Neutrophil (primary cell): ENCODE measurements at regions not wholly inside any gene's neighbourhood (a gene's known extent, or its start where the extent isn't known, plus 50 kb on each side); places are given as distances from the start of the nearest gene placed in this dataset.

Experiments
- H3K27ac ChIP-seq: fragments of 200-600 bp; sonication (generic); 2 replicates; pipeline ENCODE4 v1.5.1; 2016; ENCODE audit warnings: mild to moderate bottlenecking, moderate library complexity
- H3K27me3 ChIP-seq: fragments of 200-600 bp; sonication (generic); 2 replicates; pipeline ENCODE4 v1.6.0; 2016; ENCODE audit warnings: mild to moderate bottlenecking
- H3K36me3 ChIP-seq: fragments of 200-600 bp; sonication (generic); 2 replicates; pipeline ENCODE4 v1.5.1; 2017
- H3K4me1 ChIP-seq, 2 experiments: fragments of 200-600 bp in 1 of 2; sonication (generic) in 1 of 2; 1 replicate in 1 of 2; 2 replicates in 1 of 2; pipeline versions ENCODE4 v1.5.1 to v1.6.1; 2013 to 2016; ENCODE audit warnings: low read depth in 1 of 2, low read length in 1 of 2, mild to moderate bottlenecking in 1 of 2, moderate library complexity in 1 of 2; ENCODE audit not compliant: control insufficient read depth in 1 of 2, insufficient read depth in 1 of 2
- H3K4me3 ChIP-seq, 2 experiments: fragments of 200-600 bp in 1 of 2; sonication (generic) in 1 of 2; 1 replicate in 1 of 2; 2 replicates in 1 of 2; pipeline ENCODE4 v1.5.1; 2013 to 2016; ENCODE audit warnings: low read depth in 1 of 2, low read length in 1 of 2, mild to moderate bottlenecking in 1 of 2, moderate library complexity in 1 of 2
- H3K9me3 ChIP-seq: fragments of 200-600 bp; sonication (generic); 2 replicates; pipeline ENCODE4 v1.5.1; 2016
- TF ChIP-seq, protein P1 (sequence below): fragments of 200-600 bp; sonication (generic); IDR thresholded peaks from 2 replicates; pipeline ENCODE4 v1.5.1; 2016; ENCODE audit warnings: antibody characterized with exemption

DNA sequence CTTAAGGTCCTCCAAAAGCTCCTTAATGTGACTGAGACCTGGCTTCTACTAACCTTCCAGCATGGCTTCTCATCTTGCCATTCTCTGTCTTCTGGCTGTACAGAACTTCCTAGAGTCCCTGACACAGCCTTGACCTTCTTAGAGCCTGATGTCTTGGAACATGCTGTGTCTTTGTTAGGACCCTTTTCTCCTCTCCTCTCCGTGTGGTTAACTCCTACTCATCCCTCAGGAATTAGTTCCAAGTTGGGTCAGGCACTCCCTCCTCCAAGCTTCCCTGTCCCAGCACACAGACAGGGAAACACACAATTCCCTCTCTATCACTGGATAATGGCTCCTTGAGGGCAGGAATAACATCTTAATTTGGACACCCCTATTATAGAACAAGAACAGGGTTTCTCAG is 275.4 kb upstream of the USP24 start:
- H3K27ac ChIP-seq, result no peak overlapping the region
- TF ChIP-seq, protein P1, sequence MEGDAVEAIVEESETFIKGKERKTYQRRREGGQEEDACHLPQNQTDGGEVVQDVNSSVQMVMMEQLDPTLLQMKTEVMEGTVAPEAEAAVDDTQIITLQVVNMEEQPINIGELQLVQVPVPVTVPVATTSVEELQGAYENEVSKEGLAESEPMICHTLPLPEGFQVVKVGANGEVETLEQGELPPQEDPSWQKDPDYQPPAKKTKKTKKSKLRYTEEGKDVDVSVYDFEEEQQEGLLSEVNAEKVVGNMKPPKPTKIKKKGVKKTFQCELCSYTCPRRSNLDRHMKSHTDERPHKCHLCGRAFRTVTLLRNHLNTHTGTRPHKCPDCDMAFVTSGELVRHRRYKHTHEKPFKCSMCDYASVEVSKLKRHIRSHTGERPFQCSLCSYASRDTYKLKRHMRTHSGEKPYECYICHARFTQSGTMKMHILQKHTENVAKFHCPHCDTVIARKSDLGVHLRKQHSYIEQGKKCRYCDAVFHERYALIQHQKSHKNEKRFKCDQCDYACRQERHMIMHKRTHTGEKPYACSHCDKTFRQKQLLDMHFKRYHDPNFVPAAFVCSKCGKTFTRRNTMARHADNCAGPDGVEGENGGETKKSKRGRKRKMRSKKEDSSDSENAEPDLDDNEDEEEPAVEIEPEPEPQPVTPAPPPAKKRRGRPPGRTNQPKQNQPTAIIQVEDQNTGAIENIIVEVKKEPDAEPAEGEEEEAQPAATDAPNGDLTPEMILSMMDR, result no peak
- H3K27me3 ChIP-seq, result no peaks in the 10 kb centered on the region
- H3K4me1 ChIP-seq, result no peaks in the 10 kb centered on the region
- H3K4me3 ChIP-seq, result no peak overlapping the region
- H3K36me3 ChIP-seq, result no peaks in the 10 kb centered on the region
- H3K9me3 ChIP-seq, result no peaks in the 10 kb centered on the region

GRCh38 chr1:55484173-55484572 is 269.0 kb upstream of the USP24 start:
- peaks cover 3% of the 10 kb centered on the region for H3K27me3 ChIP-seq
- H3K4me3 ChIP-seq, result no peak overlapping the region
- H3K9me3 ChIP-seq, result no peaks in the 10 kb centered on the region
- no peaks in the 10 kb centered on the region for H3K36me3 ChIP-seq
- no peaks in the 10 kb centered on the region for H3K4me1 ChIP-seq
- H3K27ac ChIP-seq, result no peak overlapping the region
- TF ChIP-seq, protein P1, result no peak

- H3K27ac ChIP-seq, result no peak overlapping the region
- peaks cover 3% of the 10 kb centered on the region for H3K27me3 ChIP-seq
- no peaks in the 10 kb centered on the region for H3K4me1 ChIP-seq
- TF ChIP-seq, protein P1, result no peak
- no peaks in the 10 kb centered on the region for H3K36me3 ChIP-seq
- H3K4me3 ChIP-seq, result no peak overlapping the region
- H3K9me3 ChIP-seq, result no peaks in the 10 kb centered on the region
Measured at GRCh38 chr1:55483523-55483922, 268.4 kb upstream of the USP24 start.

DNA sequence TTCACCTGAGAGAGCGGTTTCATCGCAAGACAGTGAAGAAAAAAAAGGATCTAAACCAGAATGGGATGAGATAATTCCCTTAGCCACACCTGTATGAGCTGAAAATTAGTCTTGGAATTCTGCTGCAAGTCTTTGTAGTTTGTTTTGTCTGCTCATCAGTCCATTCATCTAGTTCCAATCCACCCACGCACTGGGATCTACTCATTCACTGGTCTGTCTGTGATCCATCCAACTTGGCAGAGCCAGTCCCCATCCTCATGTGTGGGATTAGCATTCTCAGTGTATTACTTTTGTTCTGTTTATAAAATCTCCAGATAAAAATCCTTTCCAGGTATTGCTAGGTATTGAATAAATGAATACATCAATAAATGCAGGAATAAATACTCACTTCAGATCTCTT is 266.5 kb upstream of the USP24 start:
- Histone ChIP-seq H3K27me3 (peaks cover 3% of the 10 kb centered on the region), H3K4me3 (no peak overlapping the region), H3K27ac (no peak overlapping the region), H3K36me3 (no peaks in the 10 kb centered on the region), H3K9me3 (no peaks in the 10 kb centered on the region), H3K4me1 (no peaks in the 10 kb centered on the region)
- TF ChIP-seq, protein P1, result no peak

- H3K36me3 ChIP-seq, result no peaks in the 10 kb centered on the region
- H3K4me3 ChIP-seq, result no peak overlapping the region
Measured at GRCh38 chr1:55480029-55480795, 265.0 kb upstream of the USP24 start.

More at GRCh38 chr1:55480029-55480795, 265.0 kb upstream of the USP24 start:
- no peak overlapping the region for H3K27ac ChIP-seq
- H3K4me1 ChIP-seq, result no peaks in the 10 kb centered on the region
- peaks cover 3% of the 10 kb centered on the region for H3K27me3 ChIP-seq
- TF ChIP-seq, protein P1, result no peak
- H3K9me3 ChIP-seq, result no peaks in the 10 kb centered on the region
